ENCODE measurements at regions not wholly inside any gene's neighbourhood (a gene's known extent, or its start where the extent isn't known, plus 50 kb on each side); places are given as distances from the start of the nearest gene placed in this dataset.
"Not testable (repeated sequence)": the region's sequence is repeated elsewhere in the genome, so short reads cannot be mapped to it uniquely, and the experiment has no call there.

DNA sequence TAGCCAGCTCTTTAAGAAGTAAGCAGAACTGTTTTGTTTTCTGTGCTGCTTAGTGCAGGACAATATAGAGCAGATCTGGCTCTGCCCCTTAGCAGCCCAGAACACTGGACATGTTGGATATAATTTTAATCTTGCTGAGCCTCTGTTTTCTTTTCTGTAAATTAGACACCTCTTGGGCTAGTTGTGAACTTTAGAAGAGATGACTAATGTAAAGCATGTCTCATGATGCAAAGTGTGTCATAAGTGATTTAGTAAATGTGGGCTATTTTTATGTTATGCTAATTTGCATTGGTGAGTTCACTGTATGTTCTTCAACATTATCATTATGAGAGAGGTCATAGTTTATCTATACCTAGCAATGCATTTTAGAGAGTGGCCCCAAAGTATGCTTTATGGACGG lies 156.1 kb upstream of the ADAMTSL1 start:
- no peak for DNase-seq

DNA sequence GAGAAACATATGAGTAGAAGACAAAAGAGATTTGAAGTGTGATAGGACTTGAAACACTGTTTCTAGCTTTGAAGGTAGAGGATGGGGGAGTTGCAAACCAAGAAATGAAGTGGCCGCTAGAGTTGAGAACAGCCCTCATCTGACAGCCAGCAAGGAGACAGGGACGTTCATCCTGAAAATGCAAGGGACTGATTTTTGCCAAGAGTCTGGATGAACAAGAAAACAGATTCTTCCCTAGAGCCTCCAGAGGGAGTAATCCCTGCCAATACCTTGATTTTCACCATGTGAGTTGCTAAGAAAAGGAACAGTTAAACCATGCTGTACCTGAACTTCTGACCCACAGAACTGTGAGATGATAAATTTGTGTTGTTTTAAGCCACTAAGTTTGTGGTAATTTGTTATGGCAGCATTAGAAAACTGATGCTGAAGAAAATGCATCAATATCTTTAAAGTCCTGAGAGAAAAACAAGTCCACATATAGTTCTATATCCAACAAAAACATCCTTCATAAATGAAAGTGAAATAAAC lies 154.0 kb upstream of the ADAMTSL1 start:
- no peak for DNase-seq

DNA sequence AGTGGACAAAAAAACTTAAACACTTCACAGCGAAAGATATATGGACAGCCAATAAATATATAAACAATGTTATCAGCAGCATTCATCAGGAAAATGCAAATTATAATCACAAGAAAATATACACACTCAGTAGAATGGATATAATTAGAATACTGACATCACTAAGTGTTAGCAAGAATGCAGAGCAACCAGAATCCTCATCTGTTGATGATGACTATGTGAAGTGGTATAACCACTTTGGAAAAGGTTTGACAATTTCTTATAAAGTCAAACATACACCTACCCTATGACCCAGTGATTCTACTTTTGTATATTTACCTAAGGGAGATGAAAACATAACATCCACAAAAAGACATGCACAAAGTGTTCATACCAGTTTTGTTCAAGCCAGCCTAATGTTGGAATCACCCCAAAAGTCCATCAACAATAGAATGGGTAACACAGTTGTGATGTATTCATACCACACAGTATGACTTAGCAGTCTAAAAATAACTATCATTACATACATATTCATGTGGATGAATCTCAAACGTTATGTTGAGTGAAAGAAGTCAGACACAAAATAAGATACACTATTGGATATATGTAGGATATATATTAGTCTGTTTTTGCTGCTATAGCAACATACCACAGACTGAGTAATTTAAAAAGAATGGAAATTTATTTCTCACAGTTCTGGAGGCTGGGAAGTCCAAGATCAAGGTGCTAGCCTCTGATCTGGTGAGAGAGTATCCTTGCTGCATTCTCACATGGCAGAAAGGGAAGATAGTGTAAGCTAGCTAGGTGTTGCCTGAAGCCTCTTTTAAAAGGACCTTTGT lies 148.8 kb upstream of the ADAMTSL1 start:
- DNase-seq, result no peak

DNA sequence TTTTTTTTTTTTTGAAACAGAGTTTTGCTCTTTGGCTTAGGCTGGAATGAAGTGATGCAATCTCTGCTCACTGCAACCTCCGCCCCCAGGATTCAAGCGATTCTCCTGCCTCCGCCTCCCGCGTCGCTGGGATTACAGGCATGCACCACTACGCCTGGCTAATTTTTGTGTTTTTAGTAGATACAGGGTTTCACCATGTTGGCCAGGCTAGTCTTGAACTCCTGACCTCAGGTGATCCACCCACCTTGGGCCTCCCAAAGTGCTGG lies 148.3 kb upstream of the ADAMTSL1 start:
- DNase-seq, result not testable (repeated sequence)

DNA sequence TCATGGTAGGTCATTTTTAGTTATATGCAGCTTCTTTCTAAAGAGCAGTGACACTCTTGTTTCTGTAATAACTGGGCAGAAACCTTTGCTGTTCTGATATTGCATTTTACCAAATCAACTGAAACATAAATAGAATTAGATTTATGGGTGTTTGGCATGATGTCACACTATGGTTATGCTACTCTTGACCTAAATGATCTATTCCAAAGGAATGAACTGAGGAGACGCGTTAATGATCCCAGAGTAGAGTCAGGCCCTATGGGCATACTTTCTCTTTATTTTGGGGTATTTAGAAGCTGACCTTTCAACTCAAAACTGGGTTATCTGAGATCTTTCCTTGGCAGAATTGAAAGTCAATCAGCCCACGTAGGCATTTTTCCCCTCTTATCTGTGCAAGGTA lies 146.8 kb upstream of the ADAMTSL1 start:
- no peak for DNase-seq

DNA sequence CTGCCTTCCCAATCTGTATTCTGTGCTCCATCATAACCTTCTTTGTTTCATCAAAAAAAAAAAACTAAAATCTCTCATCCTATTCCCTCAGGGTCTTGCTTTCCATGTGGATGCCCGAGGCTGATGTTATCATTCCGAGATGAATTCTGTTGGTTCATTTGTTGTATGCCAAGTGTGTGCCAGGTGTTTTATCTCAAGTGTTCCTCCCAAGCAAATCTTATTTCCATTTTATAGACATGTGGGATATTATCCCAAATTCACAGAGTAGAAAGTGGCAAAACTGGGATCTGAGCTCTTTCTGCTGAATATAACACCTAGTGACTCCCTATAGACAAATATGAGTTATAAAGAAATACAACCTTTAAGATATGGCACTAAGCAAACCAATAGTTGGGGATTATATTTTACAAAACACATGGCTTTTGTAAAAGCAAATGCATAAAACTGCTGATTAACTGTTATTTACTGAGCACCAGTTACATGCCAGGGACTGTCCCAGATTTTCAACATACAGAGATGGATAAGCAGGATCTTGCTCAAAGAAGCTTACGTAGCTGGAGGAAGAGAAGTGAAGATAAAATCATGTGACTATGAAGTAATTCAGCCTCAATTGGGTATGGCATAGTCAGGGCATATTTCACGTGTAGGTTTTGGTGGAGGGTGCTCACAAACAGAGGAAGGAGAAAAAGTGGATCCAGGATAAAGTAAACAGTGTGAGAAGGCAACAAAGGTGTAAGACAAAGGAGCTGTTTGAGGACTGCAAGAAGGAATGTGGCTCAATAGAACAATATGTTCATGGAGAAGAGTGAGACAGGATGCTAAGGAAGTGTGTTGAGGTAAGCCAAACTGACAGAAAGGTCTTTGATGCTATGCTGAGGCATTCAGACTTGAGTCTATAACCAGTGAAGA lies 143.3 kb upstream of the ADAMTSL1 start:
- no peak for DNase-seq

DNA sequence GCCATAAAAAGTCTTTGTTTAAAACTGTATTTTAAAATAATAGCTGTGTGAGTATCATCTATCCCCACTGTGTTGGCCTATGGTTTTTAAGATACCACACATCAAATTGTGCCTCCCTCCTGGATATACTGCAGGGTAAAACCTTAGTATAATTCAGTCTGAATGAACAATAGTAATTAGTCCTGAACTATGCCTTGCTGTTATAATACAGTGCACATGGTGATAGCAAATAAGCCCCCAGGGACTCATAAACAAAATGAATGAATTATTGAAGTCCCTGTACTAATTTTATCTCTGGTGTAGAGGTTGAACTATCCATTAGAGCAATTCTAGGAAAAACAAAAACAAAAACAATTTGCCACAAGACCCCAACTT lies 142.7 kb upstream of the ADAMTSL1 start:
- no peak for DNase-seq

DNA sequence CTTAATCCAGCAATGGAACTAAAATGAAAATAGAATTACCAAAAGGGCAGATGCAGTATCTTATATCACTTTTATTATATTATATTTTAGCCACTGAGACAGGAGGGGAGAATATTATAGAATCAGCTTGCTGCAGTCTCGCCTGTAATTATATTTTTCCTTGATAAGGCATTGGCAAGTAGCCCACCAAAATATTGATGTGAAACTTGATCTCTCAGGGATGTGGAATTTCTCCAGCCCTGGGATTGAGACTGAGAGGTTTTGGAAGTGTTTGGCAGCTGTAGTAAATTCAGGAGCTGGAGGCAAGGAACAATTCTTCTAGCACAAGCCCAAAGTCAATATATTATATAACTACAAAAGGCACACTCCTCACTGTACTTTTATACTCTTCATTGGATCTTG lies 142.1 kb upstream of the ADAMTSL1 start:
- DNase-seq, result no peak

DNA sequence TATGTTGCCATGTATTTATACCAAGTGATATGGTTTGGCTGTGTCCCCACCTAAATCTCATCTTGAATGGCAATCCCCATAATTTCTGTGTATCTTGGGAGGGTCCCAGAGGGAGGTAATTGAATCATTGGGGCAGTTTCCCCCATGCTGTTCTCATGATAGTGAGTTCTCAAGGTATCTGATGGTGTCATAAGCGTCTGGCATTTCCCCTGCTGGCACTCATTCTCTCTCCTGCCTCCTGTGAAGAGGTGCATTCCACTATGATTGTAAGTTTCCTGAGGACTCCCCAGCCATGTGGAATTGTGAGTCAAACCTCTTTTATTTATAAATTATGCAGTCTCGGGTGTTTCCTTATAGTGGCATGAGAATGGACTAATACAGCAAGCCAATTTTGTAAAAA lies 140.8 kb upstream of the ADAMTSL1 start:
- DNase-seq, result no peak

DNA sequence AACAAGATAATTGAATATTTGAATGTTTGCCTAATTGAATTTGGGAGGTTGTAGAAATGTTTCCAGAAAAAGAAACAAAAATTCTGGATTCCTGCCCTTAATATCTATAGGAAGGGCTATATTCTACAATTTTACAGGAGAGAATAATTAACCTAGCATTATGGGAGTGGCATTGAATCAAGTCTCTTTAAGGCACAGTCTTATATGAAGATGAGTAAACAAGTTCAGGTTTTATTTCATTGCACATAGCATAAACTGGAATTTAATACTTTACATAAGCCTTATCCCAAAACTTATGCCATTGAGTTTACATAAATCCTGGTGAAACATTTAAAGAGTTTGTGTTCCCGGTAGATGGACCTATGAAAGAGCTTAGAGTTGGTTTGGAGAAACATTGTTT lies 138.1 kb upstream of the ADAMTSL1 start:
- no peak for DNase-seq

DNA sequence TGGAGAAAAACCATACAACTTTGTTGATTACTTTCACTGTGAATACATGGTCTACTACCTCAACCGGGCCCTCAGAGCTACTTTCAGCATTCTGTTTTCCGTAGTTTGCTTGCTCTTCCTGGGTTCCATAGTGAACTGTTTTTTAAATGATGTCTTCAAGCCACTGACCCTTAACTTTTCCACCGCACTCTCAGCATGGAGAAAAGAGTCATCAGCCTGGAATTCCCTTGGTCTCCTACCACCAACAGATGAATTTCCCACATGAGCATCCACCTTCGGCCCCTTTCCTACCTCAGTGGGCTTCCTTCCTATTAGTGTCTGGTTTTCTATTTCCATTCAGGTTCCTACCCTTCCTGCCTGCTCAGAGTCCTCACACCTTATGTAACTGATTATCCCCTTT lies 135.9 kb upstream of the ADAMTSL1 start:
- no peak for DNase-seq

DNA sequence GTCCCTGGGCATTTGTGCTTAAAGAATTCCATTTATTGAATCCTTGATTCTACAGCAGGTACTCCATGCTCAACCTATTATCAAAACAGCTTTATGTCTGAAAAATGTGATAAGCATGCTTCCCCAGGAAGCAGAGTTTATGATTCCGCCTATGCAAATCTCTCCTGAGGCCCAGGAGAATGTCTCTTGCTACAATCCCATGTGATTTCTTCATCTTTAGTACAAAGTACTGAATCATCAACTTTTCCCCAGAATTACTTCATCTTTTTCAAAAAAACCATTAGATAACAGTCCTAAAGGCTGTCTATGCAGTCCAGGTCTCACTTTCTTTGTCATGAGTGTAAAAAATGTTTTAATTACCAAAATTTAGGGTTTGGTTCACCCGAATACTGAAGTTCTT lies 130.2 kb upstream of the ADAMTSL1 start:
- DNase-seq, result no peak

DNA sequence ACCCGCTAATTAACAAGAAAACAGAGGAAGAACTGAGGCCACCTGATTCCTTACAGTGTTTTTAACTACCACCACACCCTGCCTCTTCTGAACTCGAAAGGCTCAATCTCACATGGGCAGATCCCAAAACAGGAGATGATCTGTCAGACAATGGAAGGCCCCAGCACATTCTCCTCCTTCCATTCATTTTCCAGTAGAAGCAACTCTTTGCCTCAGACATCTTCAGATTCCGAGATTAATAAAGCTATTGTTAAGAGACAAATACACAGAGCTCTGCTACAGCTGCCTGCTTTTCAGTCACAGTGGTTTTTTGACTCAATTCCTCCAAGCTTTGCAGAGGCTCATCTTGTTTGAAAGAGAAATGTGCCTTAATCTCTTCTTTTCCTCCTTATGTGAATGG lies 127.2 kb upstream of the ADAMTSL1 start:
- DNase-seq, result no peak

DNA sequence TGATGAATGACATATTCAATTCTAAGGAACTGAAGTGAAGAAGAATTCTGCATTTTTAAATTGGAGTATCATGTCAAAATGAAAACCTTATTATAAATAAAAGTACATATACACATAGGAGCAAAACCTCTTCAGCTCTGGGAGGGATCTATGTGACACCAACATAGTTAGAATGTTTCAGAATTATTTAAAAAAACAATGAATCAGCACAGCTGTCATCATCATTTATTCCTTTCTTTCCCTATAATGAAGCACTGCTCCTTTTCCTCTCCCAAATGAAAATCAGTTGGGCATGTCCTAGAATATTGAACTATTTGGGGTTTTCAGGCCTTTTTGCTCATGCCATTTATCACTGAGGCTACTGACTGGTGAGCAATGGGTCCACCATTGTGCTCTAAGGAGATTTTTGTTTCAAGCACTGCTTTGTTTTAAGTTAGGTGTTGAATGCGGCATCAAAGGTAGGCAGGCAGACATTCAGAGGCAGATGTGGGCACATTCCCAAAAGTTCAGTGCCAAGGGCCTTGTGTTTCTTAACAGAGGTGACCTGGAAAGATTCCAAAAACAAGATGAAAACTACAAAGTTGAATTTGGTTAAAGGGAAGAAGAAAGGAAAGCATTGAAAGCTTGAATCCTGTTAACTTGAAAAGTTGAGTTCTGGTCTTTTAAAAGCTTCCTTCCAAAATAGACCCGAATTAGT lies 126.4 kb upstream of the ADAMTSL1 start:
- no peak for DNase-seq

DNA sequence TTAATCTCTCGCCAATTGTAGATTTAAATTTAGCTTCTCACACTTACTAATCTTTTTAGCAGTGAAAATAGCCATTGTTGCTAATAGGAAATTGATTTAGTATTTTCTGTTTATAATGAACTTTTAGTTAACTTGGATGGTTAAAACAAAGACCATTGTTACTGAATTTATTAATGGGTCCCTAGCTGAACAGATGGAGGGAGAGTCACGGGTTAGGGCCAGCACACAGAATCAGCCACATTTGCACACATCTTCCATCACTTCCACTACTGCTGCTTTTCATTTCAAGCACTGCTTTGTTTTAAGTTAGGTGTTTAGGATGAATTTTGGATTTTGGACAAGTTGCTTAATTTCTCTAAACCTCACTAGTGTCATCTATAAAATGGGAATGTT lies 125.9 kb upstream of the ADAMTSL1 start:
- DNase-seq, result no peak

DNA sequence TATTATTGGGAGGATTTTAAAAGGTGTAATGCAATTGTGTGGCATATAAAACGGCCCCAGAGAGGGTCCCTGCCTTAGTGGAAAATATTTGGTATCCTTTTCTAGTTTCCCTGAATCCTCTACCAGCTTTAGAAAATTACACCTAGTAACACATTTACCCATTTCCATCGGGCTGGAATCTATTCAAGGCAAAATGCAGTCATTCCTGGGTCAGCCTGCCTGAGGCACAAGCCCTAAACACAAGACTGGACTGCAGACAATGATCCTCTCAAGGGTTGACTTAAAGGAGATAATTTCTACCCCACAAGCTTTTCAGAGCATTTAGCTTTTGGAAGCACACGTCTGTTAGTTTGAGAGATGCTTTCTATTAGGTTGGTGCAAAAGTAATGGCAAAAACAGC lies 124.4 kb upstream of the ADAMTSL1 start:
- no peak for DNase-seq

DNA sequence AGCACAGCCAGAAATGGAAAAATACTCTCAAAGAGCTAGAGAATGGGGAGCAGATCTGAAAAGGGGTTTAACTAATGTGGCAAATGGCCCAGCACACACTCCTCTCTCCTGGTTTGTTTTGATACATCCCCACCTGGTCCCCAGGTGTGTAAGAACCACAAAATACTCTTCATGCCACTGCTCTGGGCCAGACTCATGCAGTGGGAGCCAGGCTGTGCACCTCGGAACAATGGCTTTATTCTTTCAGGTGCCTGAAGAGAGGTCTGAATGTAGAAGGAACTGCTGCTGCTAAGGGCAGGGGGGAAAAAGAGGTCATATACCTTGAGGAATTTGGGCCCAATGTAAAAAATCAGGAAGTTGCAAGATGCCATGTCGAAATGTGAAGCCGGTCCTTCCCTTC lies 123.9 kb upstream of the ADAMTSL1 start:
- DNase-seq, result no peak

DNA sequence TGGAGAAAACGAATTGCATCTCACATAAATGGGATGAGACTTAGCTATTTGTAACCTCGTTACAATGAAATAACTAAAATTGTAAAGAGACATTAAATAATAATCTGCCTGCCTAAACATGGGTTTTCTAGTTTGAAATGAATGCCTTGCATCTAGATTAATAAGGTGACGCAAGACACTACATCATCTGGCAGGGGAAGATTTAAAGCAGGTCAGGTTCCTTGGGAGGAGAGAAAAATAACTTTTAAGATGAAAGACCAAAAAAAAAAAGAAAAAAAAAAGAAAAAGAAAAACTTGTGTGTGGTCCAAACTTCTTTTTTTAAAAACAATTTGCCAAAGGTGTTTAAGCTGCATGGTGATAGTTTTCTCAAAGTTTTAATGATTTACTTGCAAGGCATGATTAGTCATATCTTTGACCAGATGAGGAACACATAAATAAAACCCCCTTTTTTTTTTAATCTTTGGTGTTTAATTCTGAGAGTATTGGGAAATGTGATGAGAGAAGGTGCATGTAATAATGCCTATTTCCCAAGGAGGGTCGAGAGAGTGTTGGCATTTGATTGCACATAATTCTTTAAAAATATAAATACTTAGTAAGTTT lies 122.9 kb upstream of the ADAMTSL1 start:
- no peak for DNase-seq

DNA sequence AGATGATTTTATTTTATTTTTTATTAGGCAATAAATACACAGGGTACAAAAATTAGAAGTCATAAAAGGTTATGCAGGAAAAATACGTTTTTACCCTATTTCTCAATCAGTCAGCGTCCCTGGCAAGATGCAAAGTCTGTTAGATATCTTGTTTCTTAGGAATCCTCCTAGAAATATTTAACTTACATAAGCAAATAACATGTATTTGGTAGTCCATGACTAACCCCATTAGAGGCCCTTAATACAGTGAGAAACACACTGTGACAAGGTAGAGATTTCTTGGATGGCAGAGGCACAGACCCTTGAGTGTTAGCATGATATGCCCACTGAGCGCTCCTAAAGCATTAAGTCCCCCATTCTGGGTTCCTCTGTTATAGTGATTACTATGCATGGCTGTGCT lies 121.2 kb upstream of the ADAMTSL1 start:
- no peak for DNase-seq

DNA sequence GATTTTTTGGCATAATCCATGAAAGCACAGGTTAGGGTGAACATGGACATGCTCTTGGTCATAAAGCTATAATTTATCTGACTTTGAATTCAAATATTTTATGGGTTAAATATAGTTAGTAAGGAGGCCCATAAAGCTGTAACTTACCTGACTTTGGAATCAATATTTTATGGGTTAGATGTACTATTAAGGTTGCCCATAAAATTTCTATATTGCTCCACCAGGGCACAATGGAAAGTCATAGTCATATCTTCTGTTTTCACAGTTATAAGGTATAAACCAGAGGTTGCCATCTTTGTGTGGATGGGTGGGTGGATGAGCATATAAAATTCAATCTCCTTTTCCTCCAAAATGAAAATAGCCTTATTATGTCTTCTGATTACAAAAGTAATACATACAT lies 120.5 kb upstream of the ADAMTSL1 start:
- DNase-seq, result no peak

DNA sequence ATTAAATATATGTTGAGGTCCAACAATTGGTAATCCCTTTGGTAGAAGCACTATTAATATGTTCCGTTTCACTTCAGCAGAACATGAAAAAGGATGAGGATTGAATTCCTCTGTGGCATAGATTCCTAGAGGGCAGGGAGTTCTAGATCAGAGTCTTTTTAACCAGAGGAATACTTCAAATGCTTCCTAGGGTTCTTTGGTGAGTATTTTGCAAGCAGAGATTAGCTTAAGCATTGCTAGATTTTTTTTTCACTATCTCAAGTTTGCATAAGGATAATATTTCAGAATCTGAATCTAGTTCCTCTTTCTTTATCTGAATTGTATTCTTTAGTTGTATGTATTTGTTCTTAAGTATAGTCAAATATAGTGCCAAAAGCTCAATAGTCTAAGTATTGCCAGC lies 116.6 kb upstream of the ADAMTSL1 start:
- DNase-seq, result no peak

DNA sequence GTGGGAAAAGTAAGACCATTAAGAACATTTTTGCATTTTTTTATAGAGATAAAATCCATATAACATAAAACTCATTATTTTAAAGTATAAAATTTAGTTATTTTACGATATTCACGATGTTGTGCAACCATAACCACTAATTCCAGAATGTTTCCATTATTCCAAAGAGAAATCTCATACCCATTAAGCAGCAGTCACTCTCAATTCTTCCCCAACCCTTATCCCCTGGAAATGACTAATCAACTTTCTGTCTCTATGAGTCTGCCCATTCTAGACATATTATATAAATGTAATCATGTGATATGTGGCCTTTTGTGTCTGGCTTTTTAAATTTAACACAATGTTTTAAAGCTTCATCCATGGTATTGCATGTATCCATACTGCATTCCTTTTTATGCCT lies 115.6 kb upstream of the ADAMTSL1 start:
- DNase-seq, result no peak

DNA sequence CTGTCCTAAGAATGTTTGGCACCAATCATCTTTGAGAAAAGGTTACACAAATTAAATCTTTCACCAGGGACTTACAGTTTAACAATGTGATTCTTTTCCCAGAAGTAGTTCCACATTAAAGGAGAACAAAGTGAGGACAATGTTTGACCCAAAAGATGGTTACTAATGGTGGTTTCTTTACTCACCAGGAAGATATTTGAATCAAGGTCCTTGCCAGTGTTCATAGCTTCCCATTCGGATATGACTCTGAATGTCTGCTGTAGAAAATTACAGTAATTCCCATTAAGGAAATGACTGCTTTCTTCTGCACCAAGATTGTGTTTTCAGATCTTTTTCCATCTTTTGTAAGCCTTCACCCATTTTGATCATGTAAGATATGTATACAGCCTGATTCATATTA lies 114.6 kb upstream of the ADAMTSL1 start:
- no peak for DNase-seq

All from CD4-positive, alpha-beta T cell treated with Interleukin-21 for 1 hour (primary cell).